ENCODE measurements at regions not wholly inside any gene's neighbourhood (a gene's known extent, or its start where the extent isn't known, plus 50 kb on each side); places are given as distances from the start of the nearest gene placed in this dataset.

- DNase-seq (ENCODE audit: low spot score) (no peak), ATAC-seq (no peak)
- H3K9me3 Mint-ChIP-seq, result peaks cover 8% of the 10 kb centered on the region; the same call in 1 of the 2 replicates
- TF ChIP-seq ZMAT4 (CRISPR knock-in tag; IDR thresholded peaks at IDR 0.05), result no peak
- TF ChIP-seq ESRRA (CRISPR knock-in tag; IDR thresholded peaks at IDR 0.05; ENCODE audit: borderline replicate concordance), result no peak
- TF ChIP-seq PRDM15 (CRISPR knock-in tag; IDR thresholded peaks at IDR 0.05), result no peak
- TF ChIP-seq KAT7 (CRISPR knock-in tag; IDR thresholded peaks at IDR 0.05; ENCODE audit: borderline replicate concordance), result no peak
- TF ChIP-seq FOXP4 (CRISPR knock-in tag; IDR thresholded peaks at IDR 0.05), result no peak
- TF ChIP-seq SMAD3 (CRISPR knock-in tag; IDR thresholded peaks at IDR 0.05; ENCODE audit: borderline replicate concordance), result no peak
- no peak for TF ChIP-seq CBFB (CRISPR knock-in tag; IDR thresholded peaks at IDR 0.05; ENCODE audit: low read depth)
- no peaks in the 10 kb centered on the region for H3K27me3 Mint-ChIP-seq (ENCODE audit: low read depth)
- H3K27ac Mint-ChIP-seq, result no peak overlapping the region
- no peaks in the 10 kb centered on the region for H3K36me3 Mint-ChIP-seq
- no peaks in the 10 kb centered on the region for H3K4me1 Mint-ChIP-seq
- ChIA-PET POLR2A (no interaction called here), CTCF (no interaction called here)
- no peak overlapping the region for H3K4me3 Mint-ChIP-seq
Observed at GRCh38 chr10:107356396-107356795, 191.9 kb upstream of the SORCS1 start.

- CTCF ChIA-PET, result no interaction called here
- peaks cover 5% of the 10 kb centered on the region for H3K36me3 Mint-ChIP-seq
- no peak overlapping the region for H3K27ac Mint-ChIP-seq
- DNase-seq (ENCODE audit: low spot score), result no peak
- POLR2A ChIA-PET, result no interaction called here
- no peak overlapping the region for H3K4me3 Mint-ChIP-seq
- no peaks in the 10 kb centered on the region for H3K27me3 Mint-ChIP-seq (ENCODE audit: low read depth)
- peaks cover 17% of the 10 kb centered on the region for H3K9me3 Mint-ChIP-seq
- no peak for ATAC-seq
- H3K4me1 Mint-ChIP-seq, result no peaks in the 10 kb centered on the region
- TF ChIP-seq GRHL2 (CRISPR knock-in tag; IDR thresholded peaks at IDR 0.05; ENCODE audit: insufficient replicate concordance, severe bottlenecking) (no peak), IRF2 (CRISPR knock-in tag; IDR thresholded peaks at IDR 0.05; ENCODE audit: borderline replicate concordance, low read depth) (no peak), NR1H2 (CRISPR knock-in tag; IDR thresholded peaks at IDR 0.05) (no peak), ELF4 (CRISPR knock-in tag; IDR thresholded peaks at IDR 0.05; ENCODE audit: low read depth) (no peak), CREB1 (CRISPR knock-in tag; IDR thresholded peaks at IDR 0.05) (no peak), NR2C2 (CRISPR knock-in tag; IDR thresholded peaks at IDR 0.05) (no peak), E2F5 (CRISPR knock-in tag; IDR thresholded peaks at IDR 0.05) (no peak), ZNF281 (CRISPR knock-in tag; IDR thresholded peaks at IDR 0.05) (no peak), FOXJ3 (CRISPR knock-in tag; IDR thresholded peaks at IDR 0.05; ENCODE audit: borderline replicate concordance) (no peak), USF1 (CRISPR knock-in tag; IDR thresholded peaks at IDR 0.05) (no peak), HMGA2 (CRISPR knock-in tag; IDR thresholded peaks at IDR 0.05) (no peak), ZNF671 (CRISPR knock-in tag; IDR thresholded peaks at IDR 0.05) (no peak), MYBL2 (CRISPR knock-in tag; IDR thresholded peaks at IDR 0.05) (no peak), JAZF1 (CRISPR knock-in tag; IDR thresholded peaks at IDR 0.05) (no peak), GTF2I (CRISPR knock-in tag; conservative IDR thresholded peaks at IDR 0.05) (no peak), ETV6 (CRISPR knock-in tag; IDR thresholded peaks at IDR 0.05) (no peak), MAX (CRISPR knock-in tag; IDR thresholded peaks at IDR 0.05) (no peak), IRF1 (CRISPR knock-in tag; IDR thresholded peaks at IDR 0.05) (no peak)
Observed at GRCh38 chr10:107342711-107343110, 178.2 kb upstream of the SORCS1 start.

Data from WTC11 (cell line).